Tongue (tissue), 1 donor: ENCODE measurements at regions not wholly inside any gene's neighbourhood (a gene's known extent, or its start where the extent isn't known, plus 50 kb on each side); places are given as distances from the start of the nearest gene placed in this dataset.
"Not testable (repeated sequence)": the region's sequence is repeated elsewhere in the genome, so short reads cannot be mapped to it uniquely, and the experiment has no call there.

ENCODE experiments used
- DNase-seq: peaks from one replicate; pipeline ENCODE4 v3.0.0-alpha.2; 2015

DNA sequence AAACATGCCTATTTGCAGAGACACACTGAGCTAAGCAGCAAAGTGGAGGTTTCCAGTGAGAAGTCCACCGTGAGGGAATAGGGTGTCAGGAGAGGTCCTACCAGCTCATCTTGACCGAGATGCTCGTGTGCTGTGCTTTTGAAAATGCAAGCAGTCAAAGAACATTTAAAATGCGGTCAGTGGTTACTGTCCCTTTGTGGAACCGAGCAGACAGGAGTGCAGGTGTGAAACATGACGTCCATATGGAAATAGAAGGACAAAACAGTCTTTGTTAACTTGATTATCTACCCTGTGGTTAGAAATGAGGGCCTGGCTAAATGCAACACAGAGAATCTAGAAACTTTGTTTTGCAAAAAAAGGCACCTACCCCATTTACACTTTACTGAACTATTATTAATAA, 473.3 kb downstream of the SPATA31A6 start:
- not testable (repeated sequence) for DNase-seq

DNA sequence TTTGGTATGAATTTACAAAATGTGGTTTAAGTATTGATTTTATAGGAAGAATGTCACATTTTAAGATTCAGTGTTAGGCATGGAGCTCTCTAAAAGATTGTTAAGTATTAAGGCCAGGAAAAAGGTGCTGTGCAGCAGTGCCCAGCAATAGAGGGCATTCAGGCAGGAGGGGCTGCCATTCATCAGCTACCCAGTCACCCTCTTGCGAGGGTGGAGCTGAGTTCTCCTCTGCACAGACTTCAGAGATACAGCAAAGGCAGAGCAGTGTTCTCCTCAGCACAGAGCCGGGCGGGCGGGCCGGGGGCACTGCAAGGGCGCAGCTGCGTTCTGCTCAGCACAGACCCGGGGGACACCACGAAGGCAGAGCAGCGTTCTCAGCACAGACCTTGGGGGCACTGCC, 474.0 kb downstream of the SPATA31A6 start:
- not testable (repeated sequence) for DNase-seq

DNA sequence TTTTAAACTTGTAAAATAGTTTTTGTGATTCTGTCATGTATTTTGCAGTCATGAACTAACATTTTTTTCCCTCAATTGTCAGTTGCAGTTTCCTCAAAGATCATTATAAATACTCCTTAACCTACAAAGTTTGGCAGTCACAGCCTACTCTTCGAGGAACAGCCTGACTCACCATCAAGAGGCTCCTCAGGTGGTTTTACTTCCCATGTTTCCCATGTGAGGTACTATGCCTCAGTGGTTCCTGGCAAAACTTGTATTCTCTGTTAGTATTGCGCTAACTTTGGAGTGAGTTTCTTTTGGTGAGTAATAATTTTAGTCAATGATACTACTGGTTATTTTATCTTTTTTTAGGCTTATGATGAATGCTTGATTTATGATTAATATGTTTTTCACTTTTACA, 513.7 kb downstream of the SPATA31A6 start:
- not testable (repeated sequence) for DNase-seq

DNA sequence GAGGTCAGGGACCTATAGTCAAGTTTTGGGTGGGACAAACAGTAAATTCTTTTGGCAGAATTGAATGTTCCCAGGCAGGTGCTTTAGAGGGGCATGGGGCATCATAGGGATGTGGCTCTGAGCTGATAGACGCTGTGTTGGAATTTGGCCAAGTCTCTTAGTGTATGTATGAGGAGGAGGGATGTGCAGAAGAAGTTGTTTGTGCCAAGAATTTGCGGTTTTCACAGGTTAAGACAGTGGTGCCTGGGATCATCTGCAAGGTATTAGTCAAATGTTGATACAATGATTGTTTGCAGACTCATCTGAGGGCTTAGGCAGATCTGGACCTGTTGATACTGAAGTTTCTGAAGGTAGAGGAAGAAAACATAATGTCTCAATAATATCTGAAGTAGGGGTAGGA, 519.4 kb downstream of the SPATA31A6 start:
- DNase-seq, result not testable (repeated sequence)

DNA sequence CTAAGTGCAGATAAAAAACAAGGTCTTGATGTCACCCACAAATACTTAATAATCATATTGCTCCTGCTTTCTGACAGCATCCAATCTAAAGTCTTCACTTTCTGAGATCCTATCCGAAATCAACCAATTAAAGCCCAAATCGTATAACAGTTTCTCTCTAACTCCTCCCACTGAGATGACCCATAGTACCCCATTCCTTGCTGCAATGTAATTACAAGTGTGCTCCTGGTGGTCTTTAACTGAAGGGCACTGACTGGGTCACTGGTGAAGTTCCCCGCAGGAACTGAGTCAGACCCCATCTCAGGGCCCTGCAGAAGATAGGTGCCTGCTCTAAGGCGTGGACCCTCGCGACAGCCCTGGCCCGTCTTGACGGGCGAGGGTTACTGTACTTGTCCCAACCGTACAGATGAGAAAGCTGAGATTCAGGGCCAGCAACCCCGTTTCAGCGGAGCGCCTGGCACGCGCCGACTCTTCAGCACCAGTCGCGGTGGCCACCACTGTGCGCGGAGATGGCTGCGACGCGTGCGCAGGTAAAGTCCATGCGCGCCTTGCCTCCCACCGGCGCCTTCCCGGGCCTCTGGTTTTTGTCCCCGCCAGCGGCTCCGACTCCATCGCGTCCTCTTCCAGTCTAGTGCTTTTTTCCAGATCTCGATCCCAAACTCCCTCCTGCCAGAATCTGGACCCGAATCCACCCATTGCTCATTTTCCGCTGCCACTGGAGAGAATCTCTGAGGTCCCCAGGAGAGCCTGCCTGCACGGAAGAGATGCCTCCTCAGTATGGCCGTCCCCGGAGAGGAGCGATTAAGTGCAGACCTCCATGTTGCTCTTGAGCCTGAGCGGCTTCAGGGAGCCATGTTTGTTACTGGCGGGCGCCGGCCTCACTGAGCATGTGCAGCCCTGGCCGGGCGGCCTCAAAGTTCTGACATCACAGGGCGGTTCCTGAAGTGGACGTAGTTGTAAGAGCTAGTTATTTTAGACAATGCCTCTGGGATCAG, 541.7 kb downstream of the SPATA31A6 start:
- DNase-seq, result not testable (repeated sequence)

DNA sequence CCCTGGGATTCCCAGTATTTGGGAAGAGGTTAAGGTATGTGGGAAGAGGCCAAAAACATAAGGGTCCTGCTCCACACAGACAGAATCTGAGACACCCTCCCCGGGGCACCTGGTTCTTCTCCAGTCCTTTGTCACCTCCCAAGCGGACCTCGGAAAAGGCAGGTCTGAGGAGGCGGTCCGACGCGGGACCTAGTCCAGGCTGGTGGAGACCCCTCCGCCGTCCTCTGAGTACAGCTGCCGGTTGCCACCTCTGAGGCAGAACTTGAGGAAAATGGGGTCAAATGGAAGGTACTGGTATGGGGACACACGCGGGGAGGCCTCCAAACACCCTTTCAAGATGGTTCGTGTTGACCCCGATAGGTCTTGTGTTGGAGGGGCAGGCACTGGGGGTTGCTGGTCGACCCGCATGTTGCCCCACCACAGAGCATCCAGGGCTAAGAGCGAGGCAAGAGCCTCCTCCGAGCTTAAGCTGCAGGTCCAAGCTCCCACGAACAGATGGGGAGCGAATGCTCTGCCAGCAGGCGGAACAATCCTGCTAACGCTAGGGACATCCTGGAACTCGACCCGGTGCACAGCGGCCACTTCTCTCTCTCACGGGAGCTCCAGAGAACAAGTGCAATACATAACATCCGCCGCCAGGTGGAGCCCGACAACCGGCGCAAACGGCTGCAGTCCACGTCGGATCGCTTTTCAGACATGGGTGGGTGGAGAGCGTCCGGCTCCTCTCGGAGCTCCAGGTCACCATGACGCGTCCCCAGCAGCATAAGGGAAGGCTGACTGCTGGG, 559.8 kb downstream of the SPATA31A6 start:
- DNase-seq, result peak; percentile 90

DNA sequence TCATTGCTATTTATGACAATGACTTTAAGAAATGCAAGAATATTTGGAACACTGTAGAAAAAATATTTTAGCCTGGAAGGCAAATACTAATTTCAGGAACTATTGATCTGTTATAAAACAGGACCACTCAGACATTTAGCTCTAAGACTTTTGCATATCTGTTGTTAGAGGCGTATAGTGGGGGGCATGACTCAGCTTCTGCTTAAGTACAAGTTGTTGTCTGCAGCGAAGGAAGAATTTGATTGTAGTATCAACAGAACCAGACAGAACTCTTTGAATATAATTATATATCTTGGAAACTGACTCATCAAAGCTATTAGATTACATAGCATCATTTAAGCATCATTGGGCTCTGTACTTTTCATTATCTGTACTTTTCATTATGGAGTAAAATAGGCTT, 573.8 kb downstream of the SPATA31A6 start:
- DNase-seq, result not testable (repeated sequence)

DNA sequence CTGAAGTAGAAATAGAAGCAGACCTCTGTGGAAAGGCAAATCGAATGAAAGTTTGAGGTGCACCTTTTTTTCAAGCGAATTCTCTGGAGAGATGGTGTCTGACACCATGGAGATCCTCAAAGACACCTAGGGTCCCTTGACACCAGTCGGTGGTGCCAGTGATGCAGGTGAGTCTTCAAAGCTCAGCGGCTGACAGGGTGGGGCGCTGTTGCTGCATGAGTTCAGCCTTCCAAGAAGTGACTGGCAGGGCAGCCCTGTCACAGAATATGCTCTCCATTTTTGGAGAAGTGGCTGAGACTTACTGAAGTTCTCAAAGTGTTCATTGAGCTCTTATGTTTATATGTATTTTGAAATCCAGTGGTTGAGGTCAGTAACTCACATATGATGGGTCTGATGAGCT, 575.9 kb downstream of the SPATA31A6 start:
- not testable (repeated sequence) for DNase-seq

DNA sequence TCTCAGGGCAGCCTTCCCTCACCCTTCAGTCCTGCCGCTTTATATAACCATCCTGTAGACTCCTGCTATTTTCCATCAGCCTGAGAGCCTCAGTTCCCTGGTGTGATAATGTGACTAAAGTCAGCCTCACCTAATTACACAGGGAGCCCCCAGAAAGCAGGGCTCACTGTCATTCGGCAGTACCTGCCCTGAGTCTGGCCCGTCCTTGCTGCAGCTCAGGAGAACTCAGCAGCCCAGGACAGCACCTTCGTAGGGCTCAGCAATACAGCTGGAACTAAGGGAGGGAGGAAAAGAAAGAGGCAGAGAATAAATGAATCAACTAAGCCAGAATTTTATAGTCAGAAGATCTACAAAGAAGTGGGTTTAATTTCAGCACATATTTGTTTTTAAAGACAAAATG, 598.7 kb downstream of the SPATA31A6 start:
- not testable (repeated sequence) for DNase-seq

DNA sequence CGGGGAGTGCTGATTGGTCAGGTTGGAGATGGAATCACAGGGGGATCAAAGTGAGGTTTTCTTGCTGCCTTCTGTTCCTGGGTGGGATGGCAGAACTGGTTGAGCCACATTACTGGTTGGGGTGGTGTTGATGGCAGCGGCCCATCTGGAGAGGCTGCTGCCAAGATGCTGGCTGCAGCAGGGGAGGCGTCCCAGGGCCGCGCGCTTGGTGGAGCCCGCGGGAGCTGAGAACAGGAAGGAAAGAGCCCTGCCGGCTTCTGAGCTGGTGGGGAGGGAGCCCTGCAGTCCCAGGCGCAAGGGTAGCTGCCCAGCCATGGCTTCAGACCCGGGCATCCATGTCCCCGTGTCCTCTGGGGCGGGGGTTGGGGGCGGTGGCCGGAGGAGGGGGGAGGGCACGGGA, 609.3 kb downstream of the SPATA31A6 start:
- DNase-seq, result not testable (repeated sequence)

DNA sequence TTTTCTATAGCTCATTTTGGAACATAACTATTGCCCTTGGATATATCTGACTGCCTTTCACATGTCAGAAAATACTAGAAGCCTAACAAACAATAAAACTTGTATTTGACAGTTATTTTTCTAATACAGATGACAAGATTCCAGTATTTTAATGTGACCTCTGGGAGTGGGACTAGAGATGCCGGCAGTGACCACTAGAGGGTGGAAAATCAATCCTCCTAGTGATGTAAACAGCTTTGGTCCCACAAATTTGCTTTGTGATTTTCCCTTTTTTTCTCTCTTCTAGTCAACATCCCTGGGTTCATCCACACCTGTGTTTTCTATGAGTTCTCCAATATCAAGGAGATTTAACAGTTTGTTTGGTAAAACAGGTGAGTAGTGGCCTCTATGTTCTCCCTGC, 615.1 kb downstream of the SPATA31A6 start:
- not testable (repeated sequence) for DNase-seq

DNA sequence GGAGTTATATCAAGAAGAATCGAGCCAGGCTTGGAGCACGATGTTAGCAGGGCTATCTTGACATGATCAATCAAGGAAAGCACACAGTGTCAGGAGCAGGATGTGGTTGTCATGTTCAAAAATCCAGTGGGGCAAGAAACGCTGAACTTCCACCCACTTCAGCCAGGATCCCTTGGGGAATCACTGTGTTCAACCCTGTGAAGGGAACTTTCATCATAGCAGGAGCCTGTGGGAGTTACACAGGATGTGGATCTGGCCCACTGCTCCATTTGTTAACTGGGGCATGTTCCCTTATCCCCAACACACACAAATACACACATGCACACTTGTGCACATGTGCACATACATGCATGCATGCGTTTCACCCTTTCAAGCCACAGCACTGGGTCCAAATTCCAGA, 619.3 kb downstream of the SPATA31A6 start:
- not testable (repeated sequence) for DNase-seq

DNA sequence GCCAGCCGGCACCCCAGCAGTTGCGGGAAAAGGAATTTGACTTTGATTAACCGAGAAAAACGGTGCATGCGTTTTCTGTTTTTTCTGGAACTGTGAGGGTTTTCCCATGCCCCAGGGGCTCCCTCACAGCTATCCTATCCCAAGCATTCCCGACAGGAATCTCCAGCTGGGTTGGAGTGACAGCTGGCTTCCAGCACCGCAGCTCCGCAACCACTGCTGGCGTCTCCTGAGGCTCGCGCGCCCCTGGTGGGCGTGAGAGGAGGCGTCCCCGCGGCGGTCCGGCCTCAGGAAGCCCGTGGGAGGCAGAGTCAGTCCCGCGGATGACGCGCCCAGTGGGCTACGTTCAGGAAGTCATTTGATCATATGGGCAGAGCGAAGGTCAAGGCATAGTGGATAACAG, 623.2 kb downstream of the SPATA31A6 start:
- peak; percentile 13 for DNase-seq

DNA sequence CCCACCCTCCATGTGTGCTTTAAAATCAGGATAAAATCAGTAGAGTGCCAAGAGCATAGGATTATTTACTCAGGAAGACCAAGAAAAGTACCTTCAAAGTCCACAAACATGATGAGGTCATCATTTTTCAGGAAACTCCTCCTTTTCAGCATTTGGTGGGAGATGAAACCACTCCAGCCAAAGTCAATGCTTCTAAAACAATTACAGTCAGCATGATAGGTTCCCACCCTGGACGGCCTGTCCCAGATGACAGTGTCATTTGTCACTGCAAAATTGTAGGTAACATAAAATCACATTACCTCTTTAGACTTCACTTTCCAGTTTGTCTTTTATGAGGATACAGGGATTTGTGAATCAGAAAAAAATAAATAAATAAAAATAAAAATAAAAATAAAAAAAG, 638.0 kb downstream of the SPATA31A6 start:
- not testable (repeated sequence) for DNase-seq

DNA sequence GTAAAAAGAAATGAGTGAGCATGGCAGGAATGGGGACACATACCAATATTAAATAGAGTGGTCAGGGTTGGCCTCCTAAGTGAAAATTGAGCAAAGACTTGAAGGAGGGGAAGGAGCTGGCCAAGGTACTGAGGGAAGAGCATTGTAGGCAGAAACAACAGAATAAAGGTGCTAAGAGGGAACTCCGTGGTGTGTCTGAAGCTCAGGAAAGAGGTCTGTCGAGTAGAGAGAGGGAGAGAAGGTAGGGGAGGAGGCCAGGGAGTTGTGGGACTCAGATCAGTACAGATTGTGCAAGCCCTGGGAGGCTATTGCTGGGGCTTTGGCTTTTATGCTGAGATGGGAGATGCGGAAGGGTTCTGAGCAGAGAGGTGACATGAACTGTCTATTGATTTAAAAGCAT, 664.7 kb downstream of the SPATA31A6 start:
- DNase-seq, result not testable (repeated sequence)

DNA sequence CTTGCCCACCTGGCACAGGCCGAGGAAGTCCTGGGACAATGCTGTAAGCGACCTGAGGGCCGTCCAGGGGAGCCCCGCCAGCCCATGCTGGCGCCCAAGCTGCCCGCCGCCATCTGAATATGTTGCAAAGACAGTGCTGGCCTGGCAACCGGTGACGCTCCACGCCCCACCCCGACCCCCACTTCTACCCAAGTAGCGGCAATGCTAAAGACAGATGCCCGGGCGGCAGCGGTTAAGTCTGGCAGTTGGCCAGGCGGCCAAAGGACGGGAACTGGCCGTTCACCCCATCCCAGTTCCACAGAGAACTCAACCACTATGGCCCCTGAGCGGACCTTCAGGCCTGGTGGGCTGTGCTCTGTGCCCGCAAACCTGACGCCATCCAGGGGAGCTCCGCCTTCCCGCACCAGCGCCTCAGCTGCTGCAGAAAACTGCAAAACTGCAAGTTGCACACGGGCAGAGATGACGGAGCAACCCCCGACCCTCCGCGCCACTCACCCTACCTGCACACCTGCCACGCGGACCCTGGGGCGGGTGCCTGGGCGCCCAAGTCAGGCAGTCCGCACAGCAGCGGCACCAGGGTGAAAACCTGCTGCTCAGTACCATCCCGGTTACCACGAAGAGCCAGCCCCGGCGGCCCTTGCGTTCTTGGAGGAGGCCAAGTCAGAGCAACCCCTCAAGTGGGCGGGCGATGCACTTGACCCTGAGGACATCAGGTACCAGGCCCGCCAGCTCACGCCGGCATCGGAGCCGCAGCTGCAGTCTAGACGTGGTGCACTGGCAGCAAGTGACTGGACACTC, 667.6 kb downstream of the SPATA31A6 start:
- not testable (repeated sequence) for DNase-seq

DNA sequence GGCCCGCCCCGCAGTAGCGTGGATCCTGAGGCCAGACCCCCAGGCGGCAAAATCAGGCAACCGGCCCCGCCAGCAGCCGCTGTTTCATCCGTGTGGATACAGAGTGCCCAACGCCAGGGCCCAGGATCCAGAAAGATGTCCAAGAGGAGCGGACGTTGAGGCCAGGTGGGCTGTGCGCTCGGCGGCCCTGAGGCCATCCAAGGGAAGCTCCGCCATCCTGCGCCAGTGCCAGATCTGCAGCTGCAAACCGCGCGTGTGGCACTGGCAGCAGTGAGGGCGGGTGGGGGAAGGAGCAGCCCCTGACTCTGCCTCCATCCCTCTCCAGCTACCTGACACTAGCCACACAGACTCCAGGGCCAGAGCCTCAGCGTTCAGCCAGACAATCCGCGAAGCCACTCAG, 668.2 kb downstream of the SPATA31A6 start:
- DNase-seq, result not testable (repeated sequence)

DNA sequence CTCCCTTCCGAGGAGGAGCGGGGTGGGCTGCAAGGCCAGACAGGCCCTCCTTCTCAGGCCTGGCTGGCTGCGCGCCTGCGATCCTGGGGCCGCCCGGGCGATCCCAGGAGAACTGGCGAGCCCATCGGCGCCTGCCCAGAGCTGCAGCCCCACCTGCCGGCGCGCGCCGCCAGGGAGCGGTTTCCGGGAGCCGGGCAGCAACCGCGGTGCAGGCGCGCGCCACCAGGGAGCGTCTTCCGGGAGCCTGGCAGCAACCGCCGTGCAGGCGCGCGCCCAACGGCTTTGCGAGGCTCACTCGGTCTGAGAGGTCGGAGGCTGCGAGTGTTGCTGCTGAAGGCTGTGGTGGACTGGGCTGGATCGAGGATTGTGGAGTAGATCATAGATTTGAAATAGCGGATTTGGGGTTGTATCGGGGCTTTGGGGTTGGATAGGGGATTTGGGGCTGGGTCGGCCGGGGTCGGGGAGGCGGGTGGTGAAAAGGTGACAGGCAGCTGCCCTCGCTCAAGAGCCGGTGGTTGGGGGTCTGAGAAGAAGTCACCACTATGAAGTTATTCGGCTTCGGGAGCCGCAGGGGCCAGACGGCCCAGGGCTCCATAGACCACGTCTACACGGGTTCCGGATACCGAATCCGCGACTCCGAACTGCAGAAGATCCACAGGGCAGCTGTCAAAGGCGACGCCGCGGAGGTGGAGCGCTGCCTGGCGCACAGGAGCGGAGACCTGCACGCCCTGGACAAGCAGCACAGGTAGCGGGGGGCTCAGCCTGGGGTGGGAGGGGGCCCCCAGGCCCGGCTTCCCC, 668.9 kb downstream of the SPATA31A6 start:
- DNase-seq, result peak; percentile 33

DNA sequence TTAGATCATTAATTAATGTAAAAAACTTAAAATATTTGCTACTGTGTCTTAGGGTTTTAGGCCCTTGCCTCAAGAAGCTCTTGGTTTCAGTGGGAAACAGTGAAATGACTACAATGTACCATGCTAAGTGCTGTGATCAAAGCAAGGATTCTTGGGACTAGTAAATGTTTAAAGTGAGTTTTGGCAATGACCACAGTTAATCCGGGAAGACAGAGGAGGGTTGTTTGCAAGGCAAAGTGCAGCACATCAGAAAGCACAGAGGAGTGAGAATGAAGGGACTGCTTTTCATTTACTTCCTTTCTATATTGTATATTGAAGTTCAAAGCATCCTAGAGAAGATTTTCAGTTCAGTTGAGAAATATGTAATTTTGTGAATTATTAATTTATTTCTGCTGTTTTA, 676.7 kb downstream of the SPATA31A6 start:
- not testable (repeated sequence) for DNase-seq

DNA sequence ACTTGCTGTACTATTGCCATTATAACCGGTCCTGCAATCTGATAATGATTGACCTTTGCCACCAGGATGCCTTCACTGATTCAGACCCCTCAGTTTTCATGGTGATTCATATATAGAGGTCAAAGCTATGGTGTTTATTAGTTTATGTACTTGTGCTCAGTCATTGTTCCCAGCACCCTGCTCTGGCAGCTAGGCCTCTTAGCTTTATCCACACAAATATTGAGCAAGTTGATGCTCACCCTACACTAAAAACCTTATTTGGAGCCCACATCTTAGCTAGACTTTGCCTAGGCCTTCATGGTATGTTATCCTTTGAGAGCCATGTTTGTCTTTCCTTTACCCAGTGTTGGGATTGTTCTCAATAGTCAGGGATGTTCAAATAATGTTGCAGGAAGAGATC, 679.0 kb downstream of the SPATA31A6 start:
- not testable (repeated sequence) for DNase-seq
